ENCODE measurements at regions not wholly inside any gene's neighbourhood (a gene's known extent, or its start where the extent isn't known, plus 50 kb on each side); places are given as distances from the start of the nearest gene placed in this dataset.

- no peaks in the 10 kb centered on the region for H3K9me3 ChIP-seq (ENCODE audit: control insufficient read depth, low read length)
- DNase-seq (no peak), ATAC-seq (ENCODE audit: low FRiP score) (no peak)
- no peak overlapping the region for H3K27ac ChIP-seq (ENCODE audit: low read depth in 1 of 2, low read length in 2 of 2)
- H3K4me3 ChIP-seq (ENCODE audit: low read length in 2 of 2) = no peak overlapping the region
- 91 to 94% methylated on average over 16 of the region's 16 CpGs for WGBS, 2 donors
- intact Hi-C loops (cut with DNase I) = no loop called here
- no peaks in the 10 kb centered on the region for H3K4me1 ChIP-seq (ENCODE audit: control insufficient read depth in 1 of 2, insufficient read depth in 2 of 2, low read length in 2 of 2)
- H3K27me3 ChIP-seq (ENCODE audit: control insufficient read depth in 1 of 2, insufficient read depth in 2 of 2, low read length in 1 of 2) = no peaks in the 10 kb centered on the region
- no peaks in the 10 kb centered on the region for H3K36me3 ChIP-seq (ENCODE audit: control insufficient read depth in 1 of 2, insufficient read depth in 2 of 2, low read length in 1 of 2)
Measured at GRCh38 chr20:60599381-60599780, 641.2 kb downstream of the CDH26 start.

GRCh38 chr20:60600036-60600435 lies 641.8 kb downstream of the CDH26 start:
- Histone ChIP-seq H3K27me3 (ENCODE audit: control insufficient read depth in 1 of 2, insufficient read depth in 2 of 2, low read length in 1 of 2) (no peaks in the 10 kb centered on the region), H3K9me3 (ENCODE audit: control insufficient read depth, low read length) (no peaks in the 10 kb centered on the region), H3K36me3 (ENCODE audit: control insufficient read depth in 1 of 2, insufficient read depth in 2 of 2, low read length in 1 of 2) (no peaks in the 10 kb centered on the region), H3K4me3 (ENCODE audit: low read length in 2 of 2) (no peak overlapping the region), H3K27ac (ENCODE audit: low read depth in 1 of 2, low read length in 2 of 2) (no peak overlapping the region), H3K4me1 (ENCODE audit: control insufficient read depth in 1 of 2, insufficient read depth in 2 of 2, low read length in 2 of 2) (no peaks in the 10 kb centered on the region)
- no peak for DNase-seq
- no peak for ATAC-seq (ENCODE audit: low FRiP score)
- intact Hi-C loops (cut with DNase I) = no loop called here
- WGBS, 2 donors = 73 to 80% methylated on average over 7 of the region's 7 CpGs

GRCh38 chr20:60624066-60624465 lies 628.0 kb upstream of the CDH4 start:
- WGBS, 2 donors = 56 to 61% methylated on average over 4 of the region's 4 CpGs
- no peak for ATAC-seq (ENCODE audit: low FRiP score)
- no peaks in the 10 kb centered on the region for H3K4me1 ChIP-seq (ENCODE audit: control insufficient read depth in 1 of 2, insufficient read depth in 2 of 2, low read length in 2 of 2)
- DNase-seq = no peak
- no peaks in the 10 kb centered on the region for H3K9me3 ChIP-seq (ENCODE audit: control insufficient read depth, low read length)
- H3K27me3 ChIP-seq (ENCODE audit: control insufficient read depth in 1 of 2, insufficient read depth in 2 of 2, low read length in 1 of 2) = no peaks in the 10 kb centered on the region
- H3K4me3 ChIP-seq (ENCODE audit: low read length in 2 of 2) = no peak overlapping the region
- H3K27ac ChIP-seq (ENCODE audit: low read depth in 1 of 2, low read length in 2 of 2) = no peak overlapping the region
- intact Hi-C loops (cut with DNase I) = no loop called here
- H3K36me3 ChIP-seq (ENCODE audit: control insufficient read depth in 1 of 2, insufficient read depth in 2 of 2, low read length in 1 of 2) = no peaks in the 10 kb centered on the region

- Histone ChIP-seq H3K9me3 (ENCODE audit: control insufficient read depth, low read length) (no peaks in the 10 kb centered on the region), H3K36me3 (ENCODE audit: control insufficient read depth in 1 of 2, insufficient read depth in 2 of 2, low read length in 1 of 2) (no peaks in the 10 kb centered on the region), H3K4me1 (ENCODE audit: control insufficient read depth in 1 of 2, insufficient read depth in 2 of 2, low read length in 2 of 2) (no peaks in the 10 kb centered on the region), H3K27me3 (ENCODE audit: control insufficient read depth in 1 of 2, insufficient read depth in 2 of 2, low read length in 1 of 2) (no peaks in the 10 kb centered on the region), H3K4me3 (ENCODE audit: low read length in 2 of 2) (no peak overlapping the region), H3K27ac (ENCODE audit: low read depth in 1 of 2, low read length in 2 of 2) (no peak overlapping the region)
- intact Hi-C loops (cut with DNase I) = no loop called here
- 67 to 73% methylated on average over 3 of the region's 3 CpGs for WGBS, 2 donors
- no peak for ATAC-seq (ENCODE audit: low FRiP score)
- no peak for DNase-seq
Measured at GRCh38 chr20:60627751-60628565, 624.1 kb upstream of the CDH4 start.

GRCh38 chr20:60628749-60629148 lies 623.3 kb upstream of the CDH4 start:
- intact Hi-C loops (cut with DNase I) = no loop called here
- no peaks in the 10 kb centered on the region for H3K9me3 ChIP-seq (ENCODE audit: control insufficient read depth, low read length)
- H3K27ac ChIP-seq (ENCODE audit: low read depth in 1 of 2, low read length in 2 of 2) = no peak overlapping the region
- no peaks in the 10 kb centered on the region for H3K36me3 ChIP-seq (ENCODE audit: control insufficient read depth in 1 of 2, insufficient read depth in 2 of 2, low read length in 1 of 2)
- 59 to 65% methylated on average over 7 of the region's 7 CpGs for WGBS, 2 donors
- ATAC-seq (ENCODE audit: low FRiP score) (no peak), DNase-seq (no peak)
- no peak overlapping the region for H3K4me3 ChIP-seq (ENCODE audit: low read length in 2 of 2)
- H3K4me1 ChIP-seq (ENCODE audit: control insufficient read depth in 1 of 2, insufficient read depth in 2 of 2, low read length in 2 of 2) = no peaks in the 10 kb centered on the region
- no peaks in the 10 kb centered on the region for H3K27me3 ChIP-seq (ENCODE audit: control insufficient read depth in 1 of 2, insufficient read depth in 2 of 2, low read length in 1 of 2)

- intact Hi-C loops (cut with DNase I) = no loop called here
- Histone ChIP-seq H3K9me3 (ENCODE audit: control insufficient read depth, low read length) (no peaks in the 10 kb centered on the region), H3K36me3 (ENCODE audit: control insufficient read depth in 1 of 2, insufficient read depth in 2 of 2, low read length in 1 of 2) (no peaks in the 10 kb centered on the region), H3K27me3 (ENCODE audit: control insufficient read depth in 1 of 2, insufficient read depth in 2 of 2, low read length in 1 of 2) (no peaks in the 10 kb centered on the region), H3K27ac (ENCODE audit: low read depth in 1 of 2, low read length in 2 of 2) (no peak overlapping the region), H3K4me3 (ENCODE audit: low read length in 2 of 2) (no peak overlapping the region), H3K4me1 (ENCODE audit: control insufficient read depth in 1 of 2, insufficient read depth in 2 of 2, low read length in 2 of 2) (no peaks in the 10 kb centered on the region)
- WGBS, 2 donors = 87 to 93% methylated on average over 4 of the region's 4 CpGs
- no peak for ATAC-seq (ENCODE audit: low FRiP score)
- DNase-seq = no peak
Measured at GRCh38 chr20:60629206-60629605, 622.9 kb upstream of the CDH4 start.

GRCh38 chr20:60630609-60631008 lies 621.5 kb upstream of the CDH4 start:
- Histone ChIP-seq H3K9me3 (ENCODE audit: control insufficient read depth, low read length) (no peaks in the 10 kb centered on the region), H3K27ac (ENCODE audit: low read depth in 1 of 2, low read length in 2 of 2) (no peak overlapping the region), H3K36me3 (ENCODE audit: control insufficient read depth in 1 of 2, insufficient read depth in 2 of 2, low read length in 1 of 2) (no peaks in the 10 kb centered on the region), H3K4me1 (ENCODE audit: control insufficient read depth in 1 of 2, insufficient read depth in 2 of 2, low read length in 2 of 2) (no peaks in the 10 kb centered on the region), H3K4me3 (ENCODE audit: low read length in 2 of 2) (no peak overlapping the region), H3K27me3 (ENCODE audit: control insufficient read depth in 1 of 2, insufficient read depth in 2 of 2, low read length in 1 of 2) (no peaks in the 10 kb centered on the region)
- intact Hi-C loops (cut with DNase I) = no loop called here
- ATAC-seq (ENCODE audit: low FRiP score) (no peak), DNase-seq (no peak)
- WGBS, 2 donors = 62 to 69% methylated on average over 8 of the region's 8 CpGs

- intact Hi-C loops (cut with DNase I) = no loop called here
- WGBS, 2 donors = 66 to 72% methylated on average over 9 of the region's 9 CpGs
Measured at GRCh38 chr20:60631585-60632287, 620.3 kb upstream of the CDH4 start.

More at GRCh38 chr20:60631585-60632287, 620.3 kb upstream of the CDH4 start:
- no peak for DNase-seq
- H3K9me3 ChIP-seq (ENCODE audit: control insufficient read depth, low read length) = no peaks in the 10 kb centered on the region
- no peak for ATAC-seq (ENCODE audit: low FRiP score)
- no peaks in the 10 kb centered on the region for H3K36me3 ChIP-seq (ENCODE audit: control insufficient read depth in 1 of 2, insufficient read depth in 2 of 2, low read length in 1 of 2)
- H3K27ac ChIP-seq (ENCODE audit: low read depth in 1 of 2, low read length in 2 of 2) = no peak overlapping the region
- no peaks in the 10 kb centered on the region for H3K27me3 ChIP-seq (ENCODE audit: control insufficient read depth in 1 of 2, insufficient read depth in 2 of 2, low read length in 1 of 2)
- no peak overlapping the region for H3K4me3 ChIP-seq (ENCODE audit: low read length in 2 of 2)
- no peaks in the 10 kb centered on the region for H3K4me1 ChIP-seq (ENCODE audit: control insufficient read depth in 1 of 2, insufficient read depth in 2 of 2, low read length in 2 of 2)
